Hematopoietic multipotent progenitor cell treated with erythropoietin and hydrocortisone succinate and interleukin-3 and kit ligand, for 17 days (in vitro differentiated cells): ENCODE measurements at regions not wholly inside any gene's neighbourhood (a gene's known extent, or its start where the extent isn't known, plus 50 kb on each side); places are given as distances from the start of the nearest gene placed in this dataset.
"Not testable (repeated sequence)": the region's sequence is repeated elsewhere in the genome, so short reads cannot be mapped to it uniquely, and the experiment has no call there.

Experiments
- DNase-seq: peaks from one replicate; pipeline ENCODE4 v3.0.0-alpha.2; 2015; ENCODE audit warnings: low spot score

DNA sequence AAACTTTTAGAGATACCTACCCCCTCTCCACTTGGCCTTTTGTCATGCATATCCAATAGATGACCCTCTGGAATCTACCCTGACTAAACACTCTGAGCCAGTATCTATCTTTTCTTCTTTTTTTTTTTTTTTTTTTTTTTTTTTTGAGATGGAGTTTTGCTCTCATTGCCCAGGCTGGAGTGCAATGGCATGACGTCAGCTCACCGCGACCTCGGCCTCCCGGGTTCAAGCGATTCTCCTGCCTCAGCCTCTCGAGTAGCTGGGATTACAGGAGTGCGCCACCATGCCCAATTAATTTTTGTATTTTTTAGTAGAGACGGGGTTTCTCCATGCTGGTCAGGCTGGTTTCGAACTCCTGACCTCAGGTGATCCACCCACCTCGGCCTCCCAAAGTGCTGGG, 50.8 kb upstream of the GRIN2B start:
- not testable (repeated sequence) for DNase-seq

DNA sequence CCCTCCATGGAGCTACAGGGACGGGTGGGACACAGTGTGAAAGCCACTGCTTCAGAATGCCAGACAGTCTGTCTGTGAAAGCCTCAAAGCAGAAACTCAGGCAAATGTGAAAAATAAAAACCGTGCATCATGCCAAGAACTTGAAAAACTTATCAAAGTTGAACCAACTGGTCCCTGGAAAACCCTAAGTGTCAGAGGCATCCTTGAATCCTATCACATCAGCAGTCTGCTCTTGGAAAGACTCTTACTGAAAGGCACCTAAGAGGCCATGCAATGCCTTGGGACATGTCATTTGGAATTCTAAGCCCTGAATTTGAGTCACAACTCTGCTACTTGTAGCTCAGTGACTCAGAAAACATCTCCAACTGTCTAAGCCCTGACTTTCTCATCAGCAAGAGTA, 62.4 kb upstream of the GRIN2B start:
- DNase-seq, result no peak

DNA sequence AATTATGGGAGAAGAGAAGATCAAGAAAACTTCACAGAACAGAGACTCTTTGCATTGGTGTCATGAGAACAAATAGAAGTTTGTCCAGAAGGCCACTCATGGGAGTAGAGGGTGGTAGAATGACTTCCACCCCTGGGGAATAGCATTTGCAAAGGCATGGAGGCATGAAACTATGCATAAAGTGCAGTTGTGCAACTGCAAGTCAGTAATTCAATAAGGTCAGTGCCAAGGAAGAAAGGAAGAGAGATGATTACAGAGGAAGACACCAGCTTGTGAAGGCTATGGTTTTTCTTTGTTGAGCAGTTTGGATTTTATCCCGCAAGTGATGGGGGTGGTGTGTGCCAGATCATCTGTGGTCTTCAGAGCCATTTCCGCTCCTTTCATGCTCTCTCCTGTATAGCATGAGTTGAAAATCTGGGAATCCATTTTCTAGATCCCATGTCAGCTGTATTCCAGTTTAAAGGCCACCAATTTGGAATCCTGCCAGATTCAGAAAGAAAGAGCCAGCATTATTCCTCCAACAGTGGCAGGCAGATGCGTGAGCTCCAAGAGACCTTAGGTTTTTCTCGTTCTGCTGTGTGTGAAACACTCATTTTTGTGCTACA, 67.6 kb upstream of the GRIN2B start:
- DNase-seq, result no peak

DNA sequence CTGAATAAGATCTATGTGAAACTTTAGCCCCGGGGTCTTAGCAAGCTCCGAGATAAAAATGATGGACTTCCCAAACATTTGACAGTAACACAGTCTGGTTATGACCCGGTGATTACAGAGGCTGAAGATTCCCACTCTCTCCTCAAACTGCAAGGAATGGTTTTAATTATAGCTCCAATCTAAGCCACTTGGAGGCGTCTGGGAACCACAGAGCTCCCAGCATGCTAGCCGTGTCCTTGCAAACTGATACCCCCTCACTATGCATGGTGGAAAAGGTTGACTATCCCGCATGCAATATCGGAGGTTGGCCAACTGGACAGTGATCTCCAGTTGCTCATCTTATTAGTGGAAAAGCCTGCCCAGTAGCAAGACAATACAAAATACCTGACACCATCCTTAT, 76.5 kb upstream of the GRIN2B start:
- DNase-seq, result no peak

DNA sequence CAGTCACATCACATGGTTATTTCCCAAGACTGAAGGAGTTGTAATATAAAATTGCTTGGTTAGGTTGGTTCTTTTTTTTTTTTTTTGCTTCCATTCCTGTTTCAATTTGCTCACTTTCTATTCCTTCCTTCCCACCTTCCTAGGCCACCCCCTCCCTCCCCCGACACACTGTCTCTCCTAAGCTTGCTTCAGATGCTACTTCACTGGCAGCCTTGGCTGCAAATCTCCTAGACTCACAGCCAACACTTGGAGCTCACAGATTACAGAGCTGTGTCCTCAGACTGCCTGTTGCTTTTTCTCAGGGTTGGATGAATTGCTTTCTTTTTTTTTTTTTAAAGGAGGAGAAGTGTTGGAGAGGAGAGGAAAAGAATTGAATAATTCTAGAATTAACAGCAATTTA, 77.3 kb upstream of the GRIN2B start:
- DNase-seq, result no peak

DNA sequence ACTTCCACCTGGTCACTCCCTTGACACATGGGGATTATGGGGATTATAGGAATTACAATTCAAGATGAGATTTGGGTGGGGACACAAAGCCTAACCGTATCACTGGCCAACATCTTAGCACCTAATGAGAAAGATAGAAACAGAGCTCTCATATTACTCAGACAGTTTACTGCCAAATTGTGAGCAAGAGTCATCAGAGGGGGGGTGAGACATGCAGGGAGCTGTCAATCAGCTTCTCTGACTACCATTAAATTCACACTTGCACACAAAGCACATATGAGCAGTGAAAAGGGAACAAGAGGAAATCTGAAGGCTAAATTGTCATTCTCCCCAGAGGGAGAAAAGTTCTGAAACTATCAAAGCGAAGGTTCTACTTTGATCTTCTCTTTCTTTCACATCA, 78.1 kb upstream of the GRIN2B start:
- no peak for DNase-seq

DNA sequence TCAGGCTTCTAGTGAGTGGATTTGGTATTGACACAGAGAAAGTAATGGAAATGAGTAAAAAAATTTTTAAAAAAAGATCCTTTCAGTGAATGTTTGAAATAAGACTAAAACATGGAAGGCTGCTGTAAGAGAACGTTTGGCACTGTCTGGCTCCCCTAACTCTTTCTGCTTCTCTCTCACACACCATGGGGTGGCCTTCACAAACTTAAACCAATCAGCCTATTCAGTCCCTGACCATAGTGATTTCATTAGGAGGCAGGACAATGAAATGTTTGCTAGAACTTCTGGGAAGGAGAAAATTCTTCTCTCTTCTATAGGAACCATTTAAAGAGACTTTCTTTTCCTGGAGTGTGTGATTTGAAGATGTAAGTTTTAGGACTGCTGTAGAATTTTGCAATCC, 84.2 kb upstream of the GRIN2B start:
- no peak for DNase-seq

DNA sequence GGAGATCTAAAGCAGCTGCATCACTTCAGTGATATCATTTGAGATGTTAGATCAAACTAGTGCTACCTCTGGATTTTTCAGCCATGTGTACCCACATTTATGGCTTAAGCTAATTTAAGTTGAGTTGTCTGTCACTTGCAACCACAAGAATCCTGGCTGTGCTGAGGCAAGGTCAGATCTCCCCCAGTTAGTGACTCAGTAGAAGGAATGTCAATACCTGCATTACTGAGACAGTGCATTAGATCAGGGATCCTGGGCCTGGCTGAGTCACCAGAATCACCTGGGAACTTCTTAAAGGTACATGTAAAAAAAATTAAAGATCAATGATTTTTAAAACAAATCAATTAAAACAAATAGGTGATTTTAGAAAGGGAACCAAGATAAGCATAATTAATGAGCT, 84.6 kb upstream of the GRIN2B start:
- no peak for DNase-seq

DNA sequence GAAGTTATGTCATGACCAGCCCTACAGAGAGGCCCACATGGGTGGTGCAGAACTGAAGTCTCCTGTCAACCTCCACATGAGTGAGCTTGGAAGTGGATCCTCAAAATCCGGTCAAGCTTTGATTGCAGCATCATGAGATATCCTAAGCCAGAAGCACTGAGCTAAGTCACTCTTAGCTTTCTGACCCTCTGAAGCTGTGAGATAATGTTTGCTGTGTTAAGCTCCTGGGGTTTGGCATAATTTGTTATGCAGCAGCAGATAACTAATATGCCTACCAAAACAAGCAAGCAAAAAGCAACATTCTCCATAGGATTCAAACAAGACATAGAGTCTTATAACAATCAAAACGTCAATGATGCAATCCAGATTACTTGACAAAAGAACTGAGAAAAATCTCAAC, 87.6 kb upstream of the GRIN2B start:
- DNase-seq, result no peak

DNA sequence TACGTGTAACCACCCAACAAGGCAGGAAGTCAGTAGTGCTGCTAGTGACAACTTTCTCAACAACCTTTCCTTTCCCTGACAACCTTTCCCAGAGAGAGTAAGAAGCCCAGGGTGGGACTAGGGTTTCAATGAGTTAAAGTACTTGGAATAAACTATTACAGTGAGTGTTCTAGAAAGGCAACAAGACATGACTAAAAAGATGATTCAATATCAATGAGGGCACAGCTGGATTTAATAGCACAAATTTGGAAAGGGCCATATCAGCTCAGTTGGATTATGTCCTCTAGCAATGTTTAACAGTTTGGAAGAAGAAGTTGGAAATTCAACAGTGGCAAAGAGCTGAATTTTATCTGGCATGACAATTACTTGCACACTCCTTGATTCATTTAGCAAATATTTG, 90.4 kb upstream of the GRIN2B start:
- DNase-seq, result no peak

DNA sequence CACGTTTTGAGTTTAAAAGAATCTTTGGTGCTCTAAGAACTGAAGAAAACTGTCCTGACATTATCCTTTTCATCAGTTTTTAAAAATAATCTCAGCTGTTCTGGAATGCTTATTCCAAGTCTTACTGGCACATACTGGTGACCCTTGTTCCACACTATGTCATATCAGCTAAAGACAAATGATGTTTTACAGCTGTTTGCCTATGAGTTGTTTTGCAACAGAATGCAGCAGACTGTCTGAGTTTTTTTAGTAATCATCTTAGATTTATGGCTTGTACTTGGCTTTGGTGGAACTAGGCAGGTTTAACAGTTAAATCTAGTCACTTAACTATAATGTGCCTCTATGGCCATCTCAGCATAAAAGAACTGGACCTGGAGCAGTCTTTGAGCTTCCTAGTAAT, 91.6 kb upstream of the GRIN2B start:
- no peak for DNase-seq

DNA sequence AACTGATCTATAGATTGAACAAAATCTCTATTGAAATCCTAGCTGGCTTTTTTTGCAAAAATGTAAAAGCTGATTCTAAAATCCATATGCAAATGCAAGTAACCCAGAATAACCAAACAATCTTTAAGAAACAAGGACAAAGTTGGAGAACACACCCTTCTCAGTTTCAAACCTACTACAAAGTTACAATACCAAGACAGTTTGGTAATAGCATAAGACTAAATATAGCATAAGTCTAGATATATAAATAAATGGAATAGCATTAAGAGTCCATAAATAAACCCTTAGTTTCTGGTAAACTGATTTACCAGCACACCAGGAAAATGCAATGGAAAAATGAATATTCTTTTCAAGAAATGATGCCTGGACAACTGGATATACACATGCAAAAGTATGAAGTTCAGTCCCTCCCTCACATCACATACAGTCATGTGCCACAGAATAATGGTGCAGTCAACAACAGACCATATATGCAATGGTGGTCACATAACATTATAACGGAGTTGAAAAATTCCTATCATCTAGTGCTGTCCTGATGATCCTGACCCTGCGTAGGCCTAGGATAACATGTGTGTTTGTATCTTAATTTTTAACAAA, 94.5 kb upstream of the GRIN2B start:
- no peak for DNase-seq

DNA sequence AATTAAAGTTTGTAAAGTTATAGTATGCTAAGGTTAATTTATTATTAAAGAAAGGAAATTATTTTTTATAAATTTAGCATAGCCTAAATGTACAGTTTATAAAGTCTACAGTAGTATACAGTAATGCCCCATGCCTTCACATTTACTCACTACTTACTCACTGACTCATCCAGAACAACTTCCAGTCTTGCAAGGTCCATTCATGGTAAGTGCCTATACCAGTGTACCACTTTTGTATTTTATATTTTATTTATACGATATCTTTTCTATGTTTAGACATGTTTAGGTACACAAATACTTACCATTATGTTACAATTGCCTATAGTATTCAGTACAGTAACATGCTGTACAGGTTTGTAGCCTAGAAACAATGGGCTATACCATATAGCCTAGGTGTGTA, 95.1 kb upstream of the GRIN2B start:
- DNase-seq, result no peak

DNA sequence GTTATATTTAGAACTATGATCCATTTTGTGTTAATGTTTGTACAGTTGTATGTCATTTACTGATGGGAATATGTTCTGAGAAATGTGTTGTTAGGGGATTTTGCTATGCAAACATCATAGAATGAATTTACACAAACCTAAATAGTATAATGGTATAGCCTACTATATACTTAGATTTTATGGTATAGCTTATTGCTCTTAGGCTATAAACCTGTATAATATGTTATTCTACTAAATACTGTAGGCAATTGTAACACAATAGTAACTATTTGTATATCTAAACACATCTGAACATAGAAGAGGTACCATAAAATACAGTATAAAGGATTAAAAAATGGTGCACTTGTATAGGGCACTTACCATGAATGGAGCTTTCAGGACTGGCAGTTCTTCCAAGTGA, 105.4 kb upstream of the GRIN2B start:
- no peak for DNase-seq

DNA sequence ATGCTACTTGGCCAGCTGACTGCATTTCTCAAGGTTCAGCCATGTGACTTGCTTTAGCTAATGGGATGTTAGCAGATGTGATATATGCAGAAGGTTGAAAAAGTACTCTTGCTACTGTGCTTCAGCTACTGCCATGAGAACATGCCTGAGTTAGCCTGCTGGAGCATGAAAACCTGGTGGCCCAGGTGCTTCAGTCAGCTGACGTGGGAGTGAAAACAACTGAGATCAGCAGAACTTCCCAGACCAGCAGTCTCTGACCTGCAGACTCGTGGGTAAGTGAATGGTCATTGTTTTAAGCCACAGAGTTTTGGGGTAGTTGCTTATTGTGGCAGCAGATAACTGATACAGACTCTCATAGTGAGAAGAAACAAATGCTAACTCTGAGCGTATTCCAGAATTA, 118.6 kb upstream of the GRIN2B start:
- DNase-seq, result no peak

DNA sequence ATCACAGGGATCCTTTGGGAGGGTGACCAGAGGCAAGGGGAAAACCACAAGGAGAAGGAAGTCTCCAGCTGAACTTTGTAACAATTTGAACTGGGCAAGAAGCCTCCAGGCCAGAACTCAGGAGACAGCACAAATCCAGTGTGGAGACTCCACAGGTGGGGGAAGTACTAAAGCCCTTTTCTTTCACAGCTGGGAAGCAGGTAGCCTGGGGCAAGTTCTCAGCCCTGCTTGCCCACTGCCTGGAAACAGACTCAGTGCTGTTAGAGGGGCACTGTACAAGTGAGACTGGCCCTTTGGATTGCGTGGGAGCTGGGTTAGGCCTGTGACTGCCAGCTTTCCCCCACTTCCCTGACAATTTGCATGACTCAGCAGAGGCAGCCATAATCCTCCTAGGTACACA, 120.2 kb upstream of the GRIN2B start:
- DNase-seq, result not testable (repeated sequence)

DNA sequence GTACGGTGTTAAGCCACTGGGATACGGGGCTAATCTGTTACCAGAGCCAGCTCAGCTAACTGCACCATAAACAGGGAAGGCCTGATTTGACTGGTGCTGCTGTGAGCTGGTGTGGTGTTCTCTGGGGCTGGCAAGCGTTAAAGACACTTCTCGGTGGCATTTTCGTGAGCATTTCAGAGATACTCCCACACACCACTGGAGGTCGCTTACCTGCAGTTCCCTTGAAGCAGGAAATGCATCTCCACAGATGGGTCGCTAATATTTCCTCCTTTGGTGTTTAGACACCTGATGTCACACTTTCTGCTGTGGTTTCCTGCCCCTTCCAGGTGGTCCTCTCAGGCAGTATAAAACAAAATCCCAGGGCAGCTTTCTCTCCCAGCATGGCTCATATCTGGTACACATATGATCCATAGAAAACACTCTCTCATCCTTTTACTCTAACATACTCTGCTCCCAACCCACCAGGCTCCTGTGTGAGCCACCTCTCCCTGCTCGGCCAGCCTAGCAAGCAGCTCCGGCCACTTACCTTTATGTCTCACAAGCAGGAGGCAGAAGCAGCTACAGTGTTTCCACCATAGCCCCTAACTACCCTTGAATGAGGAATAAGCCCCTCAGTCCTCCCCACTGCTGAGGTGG, 129.9 kb upstream of the GRIN2B start:
- DNase-seq, result no peak

DNA sequence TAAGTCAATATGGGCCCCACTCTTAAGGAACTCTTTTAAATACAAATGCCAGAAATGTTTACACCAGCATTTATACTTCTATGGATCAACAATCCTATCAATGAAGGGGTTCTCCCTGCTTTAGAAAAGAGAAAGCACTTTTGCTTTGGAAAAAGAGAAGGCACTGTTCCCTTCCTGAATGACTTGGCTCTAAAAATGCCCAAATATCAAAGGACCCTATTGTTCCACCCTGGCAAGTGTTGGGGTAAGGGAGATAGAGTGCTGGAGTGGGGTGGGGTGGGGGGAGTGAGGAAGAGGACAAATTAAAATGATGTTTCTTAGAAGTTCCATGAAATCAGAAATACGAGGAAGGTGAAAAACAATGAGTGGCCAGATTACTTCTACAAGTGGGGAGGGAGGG, 131.6 kb upstream of the GRIN2B start:
- no peak for DNase-seq

DNA sequence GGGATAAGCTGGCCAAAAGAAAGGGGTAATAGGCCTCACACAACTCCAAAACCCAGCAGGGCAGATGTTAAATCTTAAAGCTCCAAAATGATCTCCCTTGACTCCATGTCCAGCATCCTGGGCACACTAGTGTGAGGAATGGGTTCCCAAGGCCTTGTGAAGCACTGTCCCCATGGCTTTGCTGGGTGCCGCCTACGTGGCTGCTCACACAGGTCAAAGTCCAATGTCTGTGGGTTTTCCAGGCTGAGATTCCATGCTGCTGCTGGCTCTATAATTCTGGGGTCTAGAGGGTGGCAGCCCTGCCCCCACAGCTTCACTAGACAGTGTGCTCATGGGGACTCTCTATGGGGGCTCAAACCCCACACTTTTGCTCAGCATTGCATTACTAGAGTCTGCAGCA, 145.3 kb upstream of the GRIN2B start:
- no peak for DNase-seq

DNA sequence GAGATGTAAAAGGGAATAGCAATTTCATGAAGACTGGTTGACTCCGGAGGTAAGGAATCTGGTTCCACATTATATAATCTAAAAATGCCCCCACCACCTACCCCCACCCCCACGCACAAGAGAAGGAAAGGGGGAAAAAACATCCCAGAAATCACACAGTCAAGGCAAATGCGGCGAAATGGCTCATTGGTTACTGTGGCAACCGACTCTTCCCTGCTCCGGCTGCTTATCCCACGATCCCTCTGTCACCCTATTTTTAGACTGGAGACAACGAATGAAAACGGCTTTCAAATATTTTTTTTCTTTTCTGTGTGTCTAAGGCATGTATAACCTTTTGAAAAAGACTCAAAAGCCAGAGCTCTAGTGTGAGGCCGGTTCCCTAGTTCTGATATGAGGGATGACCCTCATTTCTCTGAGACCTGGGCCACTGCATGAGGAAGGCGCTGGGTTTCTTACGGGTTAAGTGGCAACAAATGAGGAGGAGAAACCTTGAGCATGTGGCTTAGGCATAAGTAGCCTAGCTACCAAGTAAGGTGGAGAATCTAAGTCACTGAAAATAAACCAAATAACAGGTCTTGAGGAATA, 148.3 kb upstream of the GRIN2B start:
- no peak for DNase-seq

DNA sequence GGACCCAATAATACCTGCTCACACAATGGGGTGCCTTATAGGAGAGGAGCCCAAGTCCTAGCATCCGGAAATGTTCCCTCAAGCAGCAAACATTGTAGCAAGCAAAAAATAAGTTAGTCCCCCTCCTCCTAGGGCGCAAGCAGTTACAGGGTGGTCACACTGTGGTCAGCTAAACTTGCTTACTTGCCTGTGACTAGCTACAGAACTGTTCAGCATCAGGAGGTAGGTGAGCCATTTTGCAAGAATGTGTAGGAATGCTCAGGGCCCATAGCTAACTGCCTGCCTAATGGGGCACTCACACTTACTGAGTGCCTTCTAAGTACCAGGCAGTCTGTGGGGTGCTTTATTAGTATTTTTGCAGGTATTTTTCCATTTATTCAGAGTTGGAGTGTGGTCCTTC, 154.6 kb upstream of the GRIN2B start:
- no peak for DNase-seq

DNA sequence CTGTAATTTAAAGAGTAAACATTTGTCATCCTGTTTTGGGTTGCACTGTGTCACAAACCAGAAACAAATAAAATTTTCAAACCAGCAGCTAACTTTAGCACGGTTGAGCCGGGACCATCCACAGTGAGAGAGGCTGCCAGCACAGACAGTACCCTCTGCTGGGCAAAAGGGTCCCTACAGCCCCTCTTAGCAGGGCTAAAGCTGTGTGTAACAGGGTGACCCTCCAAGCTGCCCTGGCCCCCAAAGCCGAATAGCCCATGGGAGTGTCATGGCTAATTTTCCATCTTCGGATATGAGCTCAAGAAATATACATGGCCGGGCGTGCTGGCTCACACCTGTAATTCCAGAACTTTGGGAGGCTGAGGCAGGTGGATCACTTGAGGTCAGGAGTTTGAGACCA, 157.1 kb upstream of the GRIN2B start:
- no peak for DNase-seq

DNA sequence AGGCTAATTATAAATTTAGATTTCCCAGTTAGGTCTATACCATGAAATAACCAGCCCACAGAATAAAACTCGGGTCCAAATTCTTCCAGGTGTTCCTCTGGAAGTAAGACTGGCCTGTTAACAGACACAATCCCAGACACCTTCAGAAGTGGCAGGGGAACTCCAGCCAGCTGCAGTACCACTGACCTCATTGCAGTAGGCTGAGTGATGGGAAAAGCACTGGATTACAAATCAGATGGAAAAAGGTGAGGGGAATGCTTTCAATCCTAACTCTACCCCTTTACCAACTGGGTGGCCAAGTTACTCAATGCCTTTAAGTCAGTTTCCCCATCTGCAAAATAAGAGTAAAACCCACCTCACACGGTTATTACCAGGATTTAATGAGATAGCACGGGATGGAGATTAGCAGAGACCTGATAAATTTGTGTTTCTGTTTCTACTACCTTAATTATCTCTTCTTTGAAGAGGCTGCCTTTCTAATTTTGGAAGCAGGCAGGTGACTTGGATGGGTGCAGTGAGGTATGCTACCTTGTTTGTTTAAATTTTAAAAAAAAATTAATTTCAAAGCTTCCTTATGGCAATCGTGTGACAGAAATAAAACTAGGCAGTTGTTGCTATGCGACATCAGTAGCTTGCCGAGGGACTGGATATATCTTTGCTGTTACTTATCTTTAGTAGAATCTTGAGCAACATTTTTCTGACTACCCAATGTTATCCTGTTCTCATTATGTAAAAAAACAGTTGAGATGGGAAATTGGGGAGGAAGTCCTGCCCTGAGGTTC, 167.3 kb upstream of the GRIN2B start:
- no peak for DNase-seq
